WI38 (cell line): ENCODE measurements at regions not wholly inside any gene's neighbourhood (a gene's known extent, or its start where the extent isn't known, plus 50 kb on each side); places are given as distances from the start of the nearest gene placed in this dataset.

Experiments used
- H3K4me3 ChIP-seq: 2 replicates; pipeline ENCODE4 v1.5.1; 2011; ENCODE audit warnings: low read depth, mild to moderate bottlenecking, control low read depth, low read length
- CTCF ChIP-seq: IDR thresholded peaks from 2 replicates; pipeline ENCODE4 v1.5.1; 2012; ENCODE audit warnings: low read depth, mild to moderate bottlenecking, control low read depth, low read length

DNA sequence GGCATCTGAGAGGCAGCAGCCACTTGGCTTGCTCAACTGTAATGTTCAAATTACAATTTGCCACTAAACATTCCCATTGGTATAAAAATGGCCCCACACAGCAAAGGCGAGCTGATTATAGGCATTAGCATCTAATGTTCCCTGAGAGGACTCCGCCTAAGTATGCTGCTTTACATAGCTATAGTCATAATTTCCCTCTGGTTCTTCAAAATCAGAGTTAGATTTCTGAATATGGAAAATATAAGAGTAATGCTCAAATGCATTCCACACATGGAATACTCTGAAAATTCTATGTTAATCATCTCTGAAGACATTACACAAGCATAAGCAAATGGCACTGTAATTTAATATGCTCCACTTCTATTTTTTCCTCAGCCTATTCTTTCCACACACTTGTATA, 83.7 kb upstream of the BTG1 start:
- no peak for TF ChIP-seq CTCF
- H3K4me3 ChIP-seq = no peak overlapping the region

DNA sequence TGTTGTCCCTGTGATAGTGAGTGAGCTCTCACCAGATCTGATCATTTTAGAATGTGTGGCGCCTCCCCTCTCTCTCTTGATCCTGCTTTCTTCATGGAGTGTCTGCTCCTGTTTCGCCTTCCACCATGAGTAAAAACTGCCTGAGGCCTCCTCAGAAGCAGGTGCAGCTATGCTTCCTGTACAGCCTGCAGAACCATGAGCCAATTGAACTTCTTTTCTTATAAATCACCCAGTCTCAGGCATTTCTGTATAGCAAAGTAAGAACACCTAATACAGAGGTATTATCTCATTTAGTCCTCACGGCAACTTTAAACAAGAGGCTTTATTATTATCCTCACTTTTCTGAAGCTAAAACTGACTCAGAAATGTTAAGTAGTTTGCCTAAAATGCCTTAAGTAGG, 81.3 kb upstream of the BTG1 start:
- H3K4me3 ChIP-seq = no peak overlapping the region

DNA sequence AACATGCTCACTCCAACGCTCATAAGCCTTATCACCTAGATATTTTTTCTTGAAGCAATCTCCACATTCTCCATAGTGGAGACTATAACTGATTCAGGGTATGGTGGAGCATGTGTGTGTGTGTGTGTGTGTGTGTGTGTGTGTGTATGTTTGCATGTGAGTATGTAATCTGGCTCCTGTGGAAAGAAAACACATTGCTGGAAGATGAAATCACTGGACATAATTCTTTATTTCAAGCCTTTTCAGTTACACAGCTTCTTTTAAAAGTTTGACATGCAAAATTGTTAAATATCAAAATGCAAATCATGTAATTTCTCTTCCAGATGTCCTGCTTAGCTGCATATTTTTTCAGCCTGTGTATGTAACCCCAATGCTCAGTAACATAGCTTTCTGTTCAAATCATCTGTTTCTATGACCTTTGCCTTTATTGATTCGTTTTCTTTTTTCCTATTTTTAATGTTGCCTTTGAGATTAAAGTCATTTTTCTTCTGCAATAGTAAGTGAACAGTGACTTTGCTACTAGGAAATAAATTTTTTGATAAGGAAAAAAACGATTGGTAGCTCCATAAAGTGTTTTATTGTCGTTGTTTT, 80.5 kb upstream of the BTG1 start:
- no peak overlapping the region for H3K4me3 ChIP-seq

More for the DNA sequence above, 81.3 kb upstream of the BTG1 start:
- TF ChIP-seq CTCF = no peak

DNA sequence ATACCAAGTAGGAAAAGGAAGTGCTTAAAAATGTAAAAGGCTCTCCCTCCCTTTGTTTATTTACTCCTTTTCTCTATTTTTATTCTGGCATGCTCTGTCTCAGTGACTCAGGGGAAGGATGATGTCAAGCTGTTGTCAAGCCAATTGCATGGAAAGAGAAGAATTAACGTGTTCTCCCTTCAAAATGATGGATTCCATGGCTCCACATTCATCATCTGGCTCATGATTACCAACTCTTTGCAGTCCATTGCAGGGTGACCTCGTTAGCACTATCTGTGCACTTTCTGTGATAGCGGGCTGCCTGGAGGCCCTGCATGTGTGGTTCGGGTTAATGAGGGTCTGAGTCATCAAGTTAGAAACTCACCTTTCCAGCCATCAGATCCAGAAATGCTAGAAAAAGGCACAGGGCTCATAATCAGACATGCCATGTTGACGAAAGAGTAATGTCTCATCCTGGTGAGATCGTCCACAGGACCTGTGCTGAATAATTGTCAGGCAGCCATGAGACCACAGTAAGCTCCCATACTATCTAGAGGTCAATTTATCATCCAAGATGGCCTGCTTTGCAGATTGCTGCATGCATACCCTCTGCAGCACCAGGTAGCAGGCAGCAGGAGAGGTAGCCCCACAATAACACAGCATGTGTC, 79.2 kb upstream of the BTG1 start:
- no peak for TF ChIP-seq CTCF
- H3K4me3 ChIP-seq = no peak overlapping the region

More for the DNA sequence above, 80.5 kb upstream of the BTG1 start:
- no peak for TF ChIP-seq CTCF

- no peak for TF ChIP-seq CTCF
- H3K4me3 ChIP-seq = no peak overlapping the region
These were observed 77.8 kb upstream of the BTG1 start for GRCh38 chr12:92223481-92223880.

GRCh38 chr12:92221656-92222315, 76.1 kb upstream of the BTG1 start:
- TF ChIP-seq CTCF = no peak
- H3K4me3 ChIP-seq = no peak overlapping the region
